Osteoblast (primary cell): ENCODE measurements at regions not wholly inside any gene's neighbourhood (a gene's known extent, or its start where the extent isn't known, plus 50 kb on each side); places are given as distances from the start of the nearest gene placed in this dataset.
A peak's percentile ranks its signal among the peaks of the same experiment; 100 is the strongest.

ENCODE experiments used
- DNase-seq: peaks from one replicate; pipeline ENCODE4 v3.0.0; 2011; ENCODE audit warnings: low spot score, mixed read lengths; ENCODE audit not compliant: insufficient read length; ENCODE audit errors: missing footprints
- H2AFZ ChIP-seq: 2 replicates; pipeline ENCODE4 v1.6.0; 2011; ENCODE audit warnings: mild to moderate bottlenecking, low read length
- H3K27ac ChIP-seq: 2 replicates; pipeline ENCODE4 v1.5.1; 2011; ENCODE audit warnings: mild to moderate bottlenecking, low read depth, low read length, moderate library complexity
- H3K27me3 ChIP-seq: 2 replicates; pipeline ENCODE4 v1.6.0; 2012; ENCODE audit warnings: mild to moderate bottlenecking, control low read depth, inconsistent platforms, low read length, moderate library complexity; ENCODE audit not compliant: insufficient read depth
- H3K36me3 ChIP-seq: 2 replicates; pipeline ENCODE4 v1.5.1; 2011; ENCODE audit warnings: mild to moderate bottlenecking, low read length, control low read depth, moderate library complexity; ENCODE audit not compliant: insufficient read depth
- H3K4me1 ChIP-seq: 2 replicates; pipeline ENCODE4 v1.5.1; 2011; ENCODE audit warnings: mild to moderate bottlenecking, low read length, control low read depth, moderate library complexity; ENCODE audit not compliant: insufficient read depth
- H3K4me2 ChIP-seq: 2 replicates; pipeline ENCODE4 v1.6.0; 2011; ENCODE audit warnings: mild to moderate bottlenecking, low read length; ENCODE audit not compliant: insufficient read depth
- H3K4me3 ChIP-seq: fragments of 200-600 bp; sonication (generic); 3 replicates; pipeline ENCODE4 v1.5.1; 2012; ENCODE audit warnings: mild to moderate bottlenecking, low read length, inconsistent platforms; ENCODE audit not compliant: insufficient read depth
- H3K79me2 ChIP-seq: 2 replicates; pipeline ENCODE4 v1.6.0; 2012; ENCODE audit warnings: mild to moderate bottlenecking, low read length, control low read depth, inconsistent platforms; ENCODE audit not compliant: insufficient read depth
- H3K9me3 ChIP-seq: 2 replicates; pipeline ENCODE4 v1.5.1; 2011; ENCODE audit warnings: low read depth, low read length, control low read depth
- H4K20me1 ChIP-seq: 2 replicates; pipeline ENCODE4 v1.6.0; 2012; ENCODE audit warnings: mild to moderate bottlenecking, low read length, control low read depth; ENCODE audit not compliant: insufficient read depth
- TF ChIP-seq, protein P1 (sequence below): IDR thresholded peaks from 2 replicates; pipeline ENCODE4 v1.5.1; 2011; ENCODE audit warnings: mild to moderate bottlenecking, low read depth, low read length, moderate library complexity; ENCODE audit errors: extremely low read depth

DNA sequence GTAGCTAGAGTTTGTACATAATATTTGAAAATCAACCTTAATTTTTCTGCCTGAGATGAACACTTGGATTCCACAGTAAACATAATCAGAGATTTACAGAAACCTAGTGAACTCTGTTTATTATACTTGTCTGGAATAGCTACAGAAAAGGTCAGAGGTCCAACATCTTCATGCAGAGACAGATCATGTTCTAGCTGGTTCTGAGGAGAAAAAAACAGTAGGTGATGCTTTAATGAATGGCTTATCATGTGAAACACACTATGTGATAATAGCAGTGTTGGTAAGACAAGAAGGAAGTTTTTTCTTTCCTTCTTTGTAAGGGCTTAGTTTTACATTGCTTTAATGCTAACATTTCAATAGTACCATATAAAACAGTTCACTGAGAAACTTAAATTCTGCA is 846.4 kb upstream of the ZEB2 start:
- no peaks in the 10 kb centered on the region for H3K79me2 ChIP-seq
- H3K4me3 ChIP-seq = no peak overlapping the region
- no peak overlapping the region for H3K27ac ChIP-seq
- H3K27me3 ChIP-seq = no peaks in the 10 kb centered on the region
- no peaks in the 10 kb centered on the region for H3K36me3 ChIP-seq
- no peaks in the 10 kb centered on the region for H4K20me1 ChIP-seq
- TF ChIP-seq, protein P1, sequence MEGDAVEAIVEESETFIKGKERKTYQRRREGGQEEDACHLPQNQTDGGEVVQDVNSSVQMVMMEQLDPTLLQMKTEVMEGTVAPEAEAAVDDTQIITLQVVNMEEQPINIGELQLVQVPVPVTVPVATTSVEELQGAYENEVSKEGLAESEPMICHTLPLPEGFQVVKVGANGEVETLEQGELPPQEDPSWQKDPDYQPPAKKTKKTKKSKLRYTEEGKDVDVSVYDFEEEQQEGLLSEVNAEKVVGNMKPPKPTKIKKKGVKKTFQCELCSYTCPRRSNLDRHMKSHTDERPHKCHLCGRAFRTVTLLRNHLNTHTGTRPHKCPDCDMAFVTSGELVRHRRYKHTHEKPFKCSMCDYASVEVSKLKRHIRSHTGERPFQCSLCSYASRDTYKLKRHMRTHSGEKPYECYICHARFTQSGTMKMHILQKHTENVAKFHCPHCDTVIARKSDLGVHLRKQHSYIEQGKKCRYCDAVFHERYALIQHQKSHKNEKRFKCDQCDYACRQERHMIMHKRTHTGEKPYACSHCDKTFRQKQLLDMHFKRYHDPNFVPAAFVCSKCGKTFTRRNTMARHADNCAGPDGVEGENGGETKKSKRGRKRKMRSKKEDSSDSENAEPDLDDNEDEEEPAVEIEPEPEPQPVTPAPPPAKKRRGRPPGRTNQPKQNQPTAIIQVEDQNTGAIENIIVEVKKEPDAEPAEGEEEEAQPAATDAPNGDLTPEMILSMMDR = no peak
- H2AFZ ChIP-seq = no peak overlapping the region
- no peak for DNase-seq
- H3K4me1 ChIP-seq = no peaks in the 10 kb centered on the region
- no peak overlapping the region for H3K4me2 ChIP-seq
- H3K9me3 ChIP-seq = no peaks in the 10 kb centered on the region

DNA sequence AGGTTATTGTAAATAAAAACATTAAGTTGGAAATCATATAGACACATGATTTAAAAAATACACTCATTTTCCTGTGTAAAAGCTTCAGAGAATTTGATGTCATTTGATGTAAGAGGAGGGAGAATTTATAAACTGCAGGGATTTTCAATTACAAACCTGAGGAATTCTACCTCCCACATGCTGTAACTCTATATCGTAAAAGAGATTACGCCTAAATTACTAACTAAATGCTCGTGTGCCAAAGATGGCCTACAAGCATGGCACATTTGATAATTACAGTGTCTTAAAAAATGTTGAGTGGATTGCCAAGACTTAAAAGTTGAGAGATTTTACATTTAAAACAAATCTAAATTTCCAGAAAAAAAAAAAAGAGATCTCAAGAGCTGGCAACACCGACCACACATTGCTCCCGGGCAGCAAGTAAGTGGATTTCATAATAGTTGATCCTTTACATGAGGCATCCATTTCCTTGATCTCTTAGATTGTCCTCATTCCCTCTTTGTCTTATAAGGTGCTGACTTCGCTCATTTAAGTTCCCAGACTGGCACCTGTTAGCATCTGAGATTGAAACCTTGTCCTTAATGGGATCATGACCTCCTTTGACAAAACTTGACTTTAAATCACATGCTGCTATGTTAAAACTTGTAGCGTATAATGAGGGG is 840.3 kb upstream of the ZEB2 start:
- no peak for DNase-seq
- no peaks in the 10 kb centered on the region for H3K27me3 ChIP-seq
- H3K4me1 ChIP-seq = no peaks in the 10 kb centered on the region
- no peaks in the 10 kb centered on the region for H3K36me3 ChIP-seq
- H3K27ac ChIP-seq = no peak overlapping the region
- TF ChIP-seq, protein P1 = no peak
- H2AFZ ChIP-seq = no peak overlapping the region
- no peaks in the 10 kb centered on the region for H3K9me3 ChIP-seq
- H3K79me2 ChIP-seq = no peaks in the 10 kb centered on the region
- H3K4me3 ChIP-seq = no peak overlapping the region
- H3K4me2 ChIP-seq = no peak overlapping the region
- H4K20me1 ChIP-seq = no peaks in the 10 kb centered on the region

DNA sequence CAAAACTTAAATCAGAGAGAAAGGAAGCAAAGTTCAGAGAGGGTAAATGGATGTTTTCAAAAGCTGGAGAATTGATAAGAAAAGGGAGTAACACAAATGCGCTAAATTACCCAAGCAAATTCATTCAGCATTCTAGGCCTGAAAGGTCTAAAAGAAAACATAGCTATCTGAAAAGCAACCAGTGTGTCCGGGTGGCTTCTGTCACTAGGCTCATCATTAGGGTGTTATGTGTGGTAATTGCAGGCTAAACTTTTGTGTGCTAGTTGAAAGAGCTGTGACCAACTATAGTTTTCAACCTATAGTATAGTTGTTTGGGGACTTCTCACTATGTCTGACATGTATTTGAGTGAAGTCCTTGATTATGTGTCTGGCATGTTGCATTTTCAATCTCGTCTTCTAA is 839.6 kb upstream of the ZEB2 start:
- H3K4me3 ChIP-seq = no peak overlapping the region
- H2AFZ ChIP-seq = peak overlapping the region; percentile 33
- H3K27me3 ChIP-seq = no peaks in the 10 kb centered on the region
- H3K9me3 ChIP-seq = no peaks in the 10 kb centered on the region
- H3K79me2 ChIP-seq = no peaks in the 10 kb centered on the region
- no peaks in the 10 kb centered on the region for H4K20me1 ChIP-seq
- H3K4me2 ChIP-seq = no peak overlapping the region
- H3K36me3 ChIP-seq = no peaks in the 10 kb centered on the region
- no peaks in the 10 kb centered on the region for H3K4me1 ChIP-seq
- TF ChIP-seq, protein P1 = no peak
- no peak overlapping the region for H3K27ac ChIP-seq
- DNase-seq = no peak

GRCh38 chr2:145356056-145356455 is 836.1 kb upstream of the ZEB2 start:
- no peak overlapping the region for H2AFZ ChIP-seq
- H3K4me2 ChIP-seq = no peak overlapping the region
- no peaks in the 10 kb centered on the region for H3K27me3 ChIP-seq
- H3K36me3 ChIP-seq = no peaks in the 10 kb centered on the region
- TF ChIP-seq, protein P1 = no peak
- H4K20me1 ChIP-seq = no peaks in the 10 kb centered on the region
- no peaks in the 10 kb centered on the region for H3K9me3 ChIP-seq
- no peak for DNase-seq
- H3K4me3 ChIP-seq = no peak overlapping the region
- H3K4me1 ChIP-seq = no peaks in the 10 kb centered on the region
- H3K27ac ChIP-seq = no peak overlapping the region
- H3K79me2 ChIP-seq = no peaks in the 10 kb centered on the region
